Erythroblast (primary cell): ENCODE measurements at regions not wholly inside any gene's neighbourhood (a gene's known extent, or its start where the extent isn't known, plus 50 kb on each side); places are given as distances from the start of the nearest gene placed in this dataset.

Experiments
- GATA1 ChIP-seq: IDR thresholded peaks from 2 replicates; pipeline ENCODE4 v1.6.1; 2011; ENCODE audit warnings: low read depth, mild to moderate bottlenecking, control low read depth, low read length, moderate library complexity
- POLR2A ChIP-seq: IDR thresholded peaks from 2 replicates; pipeline ENCODE4 v1.6.1; 2011; ENCODE audit warnings: mild to moderate bottlenecking, low read length

DNA sequence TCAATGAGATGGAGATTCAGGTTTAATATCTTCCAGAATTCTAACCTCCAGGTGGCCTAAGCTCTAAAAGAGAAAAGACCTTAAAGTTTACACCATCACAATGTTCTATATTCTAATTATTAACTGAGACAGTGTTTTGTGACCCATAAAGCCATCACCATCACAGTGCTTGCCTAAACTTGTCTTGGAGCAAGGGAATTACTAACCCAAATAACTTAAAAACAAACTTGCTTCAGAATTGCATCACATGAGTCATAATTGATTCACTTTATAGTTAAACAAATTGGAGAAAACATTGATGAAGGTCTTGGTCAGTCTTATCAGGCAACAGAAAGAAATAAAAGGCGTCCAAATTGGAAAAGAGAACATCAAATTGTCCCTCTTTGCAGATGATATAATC, 54.5 kb upstream of the ALG10 start:
- TF ChIP-seq POLR2A (no peak), GATA1 (no peak)
